GM18951 (cell line): ENCODE measurements at regions not wholly inside any gene's neighbourhood (a gene's known extent, or its start where the extent isn't known, plus 50 kb on each side); places are given as distances from the start of the nearest gene placed in this dataset.

ENCODE experiments used
- POLR2A ChIP-seq: IDR thresholded peaks from 4 replicates; pipeline ENCODE4 v1.6.1; 2011; ENCODE audit warnings: mild to moderate bottlenecking; ENCODE audit not compliant: insufficient read length, insufficient read depth; ENCODE audit errors: extremely low read depth
- in situ Hi-C: fragments of 300-500 bp; cut with MboI; formaldehyde crosslinking; loops from one replicate; pipeline ENCODE4 v1.12.0; 2022; ENCODE audit warnings: low sequenced_read_pairs, mixed read lengths, inconsistent platforms; ENCODE audit not compliant: unreplicated experiment

DNA sequence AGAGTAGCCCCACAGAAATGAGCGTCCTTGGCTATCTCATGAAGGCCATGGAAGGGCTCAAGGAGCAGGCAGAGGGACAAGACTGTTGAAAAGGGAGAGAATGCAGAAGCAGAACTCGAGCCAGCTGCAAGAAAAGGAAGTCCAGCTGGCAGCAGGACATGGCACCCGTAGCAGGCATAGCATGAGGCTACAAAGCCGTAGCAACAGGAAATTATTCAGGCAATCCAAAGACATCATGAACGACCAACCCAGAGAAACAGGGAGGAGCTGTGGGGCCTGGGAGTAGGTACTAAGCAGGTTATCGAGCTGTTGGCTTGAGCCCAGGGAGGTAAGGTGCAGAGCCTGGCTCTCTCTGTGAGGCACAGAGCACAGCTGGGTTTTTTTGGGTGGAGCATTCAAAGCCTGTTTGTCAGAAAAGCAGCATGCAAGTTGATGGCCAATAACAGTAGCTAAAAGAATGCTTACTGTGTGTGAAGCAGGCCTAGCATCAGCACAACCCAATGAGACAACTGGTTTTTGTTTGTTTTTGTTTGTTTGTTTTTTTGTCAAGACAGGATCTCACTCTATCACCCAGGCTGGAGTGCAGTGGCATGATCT lies 144.0 kb upstream of the SMAD3 start:
- in situ Hi-C loops = no loop called here
- TF ChIP-seq POLR2A = no peak

DNA sequence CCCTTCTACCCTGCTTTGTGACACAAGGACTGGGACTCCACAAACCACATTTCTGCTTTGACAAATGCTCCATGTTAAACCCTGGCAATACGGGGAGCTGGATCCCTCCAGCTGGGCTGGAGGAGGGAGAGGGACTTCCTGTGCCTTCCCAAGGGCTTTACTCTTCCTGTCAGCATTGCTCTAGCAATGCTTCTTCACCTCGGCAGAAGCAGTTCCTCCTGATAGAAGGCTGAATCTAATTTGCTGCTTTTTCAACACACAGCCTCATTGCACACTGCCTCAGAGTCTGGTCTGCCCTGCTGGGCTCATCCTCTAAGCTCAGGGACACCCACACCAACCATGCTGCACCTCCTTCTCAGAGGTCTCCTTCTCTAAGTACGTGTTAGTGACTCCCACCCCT lies 142.8 kb upstream of the SMAD3 start:
- in situ Hi-C loops = no loop called here
- TF ChIP-seq POLR2A = no peak

DNA sequence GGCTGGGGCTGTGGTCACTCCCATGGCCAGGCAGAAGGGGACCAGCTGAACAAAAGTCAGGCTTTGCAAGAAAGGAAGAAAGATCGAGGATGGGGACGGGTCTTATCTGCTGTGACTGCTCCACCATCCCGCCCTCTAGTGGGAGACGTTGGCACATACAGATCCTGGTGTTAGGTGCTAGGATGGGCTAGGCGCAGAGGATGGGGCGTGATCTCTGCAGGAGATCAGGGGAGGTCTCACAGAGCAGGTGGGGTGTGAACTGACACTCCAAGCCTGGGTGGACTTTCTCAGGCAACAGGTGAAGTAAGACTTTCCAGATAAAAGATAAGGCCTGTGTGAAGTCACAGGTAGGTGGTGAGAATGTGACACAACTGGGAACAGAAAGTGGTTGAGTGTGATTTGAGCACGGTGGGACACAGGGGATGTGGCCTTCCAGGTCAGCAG lies 141.9 kb upstream of the SMAD3 start:
- no peak for TF ChIP-seq POLR2A
- in situ Hi-C loops = no loop called here

DNA sequence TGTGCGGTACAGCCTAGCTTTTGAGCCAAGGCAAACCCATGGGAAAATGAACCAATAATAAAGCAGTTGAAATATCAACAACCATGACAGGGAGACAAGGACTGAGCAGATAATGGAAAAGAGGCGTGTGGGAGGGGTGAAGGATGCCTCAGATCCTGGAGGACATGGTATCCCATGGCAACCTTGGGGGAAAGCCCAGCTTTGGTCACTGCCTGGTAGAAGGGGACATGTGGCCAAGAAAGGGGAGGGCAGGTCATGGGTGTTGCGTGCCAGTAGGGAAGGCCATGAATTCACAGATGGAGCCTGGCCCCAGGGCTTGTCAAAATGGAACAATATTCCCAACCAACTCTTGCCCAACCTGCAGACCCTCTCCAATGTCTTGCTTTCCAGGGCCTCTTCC lies 140.5 kb upstream of the SMAD3 start:
- in situ Hi-C loops = no loop called here
- no peak for TF ChIP-seq POLR2A

DNA sequence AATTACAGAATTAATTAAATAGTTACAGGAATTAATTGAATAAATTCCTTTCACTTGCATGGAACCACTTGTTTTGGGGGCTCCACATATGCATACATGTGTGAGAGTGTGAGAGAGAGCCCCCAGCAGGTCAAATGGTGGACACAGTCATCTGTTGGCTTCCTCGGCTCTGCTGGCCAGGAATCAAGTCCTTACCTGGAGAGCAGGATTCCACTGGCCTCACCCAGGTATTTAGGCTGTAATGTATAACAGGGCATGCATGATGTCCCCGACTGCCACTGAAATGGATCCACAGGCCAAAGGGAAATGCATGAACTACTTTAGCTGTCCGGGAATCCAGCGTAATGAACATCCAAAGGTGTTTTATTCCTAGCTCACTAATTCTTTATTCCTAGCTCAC lies 139.7 kb upstream of the SMAD3 start:
- no peak for TF ChIP-seq POLR2A
- in situ Hi-C loops = no loop called here

DNA sequence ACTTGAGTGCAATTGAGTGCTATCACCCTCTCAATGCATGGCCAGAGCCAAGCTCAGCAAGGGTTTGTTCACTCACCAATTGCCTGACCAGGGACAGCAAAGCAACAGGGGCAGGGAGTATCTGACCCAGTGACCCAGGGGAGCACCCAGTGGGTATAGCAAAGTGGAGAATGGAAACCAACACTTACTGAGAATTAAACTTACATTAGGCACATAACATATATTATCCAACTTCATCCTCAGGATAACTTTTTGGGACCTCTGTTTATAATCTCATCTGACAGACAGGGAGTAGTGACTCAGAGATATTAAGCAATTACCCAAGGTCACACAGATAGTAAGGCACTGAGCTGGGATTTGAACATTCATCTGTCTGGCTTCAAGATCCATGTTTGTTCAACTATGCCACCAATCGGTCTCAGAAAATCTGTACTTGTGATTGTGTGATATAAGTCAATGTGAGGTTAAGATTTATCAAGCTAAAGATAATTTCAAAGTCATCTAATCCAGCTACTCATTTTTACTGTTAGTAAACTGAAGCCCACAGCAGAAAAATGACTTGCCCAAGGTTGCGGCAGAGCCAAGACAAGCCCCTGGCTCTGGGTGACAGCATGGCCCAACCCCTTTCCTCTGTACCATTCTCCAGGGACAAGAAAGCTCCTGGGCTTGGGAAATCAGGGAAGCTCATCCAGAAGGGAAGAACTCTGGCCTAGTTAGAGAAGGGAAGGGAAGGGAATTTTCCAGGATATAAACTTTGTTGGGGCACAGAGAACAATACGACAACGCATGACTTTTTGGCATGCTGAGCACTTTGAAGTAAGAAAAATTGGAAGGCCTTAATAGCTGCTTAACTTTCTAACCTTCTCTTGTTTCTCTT lies 138.0 kb upstream of the SMAD3 start:
- in situ Hi-C loops = no loop called here

DNA sequence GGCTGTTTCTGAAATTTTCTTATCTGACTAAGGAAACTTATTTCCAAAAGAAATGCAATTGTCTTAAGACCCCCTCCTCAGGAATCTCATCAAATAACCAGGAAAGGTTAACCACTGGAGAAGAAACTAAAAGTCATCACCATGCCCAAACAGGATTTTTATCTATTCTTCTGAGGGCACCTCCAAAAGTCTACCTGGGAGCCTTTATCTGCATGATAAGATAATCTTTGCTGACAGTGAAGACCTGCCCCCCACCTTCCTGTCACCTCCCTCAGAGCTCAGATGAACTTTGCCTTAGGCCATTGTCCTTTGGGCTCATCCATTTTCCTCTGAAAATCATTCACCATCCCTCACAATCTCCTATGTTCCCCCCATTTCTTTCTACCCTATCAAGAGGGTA lies 137.3 kb upstream of the SMAD3 start:
- no peak for TF ChIP-seq POLR2A
- in situ Hi-C loops = no loop called here

More for the DNA sequence above, 138.0 kb upstream of the SMAD3 start:
- no peak for TF ChIP-seq POLR2A

DNA sequence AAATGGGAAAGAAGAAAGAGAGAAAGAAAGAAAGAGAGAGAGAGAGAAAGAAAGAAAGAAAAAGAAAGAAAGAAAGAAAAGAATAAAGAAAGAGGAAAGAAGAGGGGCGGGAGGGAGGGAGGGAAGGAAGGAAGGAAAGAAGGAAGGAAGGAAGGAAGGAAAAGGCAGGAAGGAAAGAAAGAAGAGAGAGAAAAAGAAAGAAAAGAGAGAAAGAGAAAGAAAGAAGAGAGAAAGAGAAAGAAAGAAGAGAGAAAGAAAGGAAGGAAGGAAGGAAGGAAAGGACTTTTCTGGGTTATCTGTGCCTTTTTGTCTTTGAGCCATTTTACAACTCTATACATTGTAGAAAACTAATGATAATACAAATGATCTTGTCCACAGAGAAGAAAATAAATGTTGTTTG lies 136.6 kb upstream of the SMAD3 start:
- in situ Hi-C loops = no loop called here
- TF ChIP-seq POLR2A = no peak

DNA sequence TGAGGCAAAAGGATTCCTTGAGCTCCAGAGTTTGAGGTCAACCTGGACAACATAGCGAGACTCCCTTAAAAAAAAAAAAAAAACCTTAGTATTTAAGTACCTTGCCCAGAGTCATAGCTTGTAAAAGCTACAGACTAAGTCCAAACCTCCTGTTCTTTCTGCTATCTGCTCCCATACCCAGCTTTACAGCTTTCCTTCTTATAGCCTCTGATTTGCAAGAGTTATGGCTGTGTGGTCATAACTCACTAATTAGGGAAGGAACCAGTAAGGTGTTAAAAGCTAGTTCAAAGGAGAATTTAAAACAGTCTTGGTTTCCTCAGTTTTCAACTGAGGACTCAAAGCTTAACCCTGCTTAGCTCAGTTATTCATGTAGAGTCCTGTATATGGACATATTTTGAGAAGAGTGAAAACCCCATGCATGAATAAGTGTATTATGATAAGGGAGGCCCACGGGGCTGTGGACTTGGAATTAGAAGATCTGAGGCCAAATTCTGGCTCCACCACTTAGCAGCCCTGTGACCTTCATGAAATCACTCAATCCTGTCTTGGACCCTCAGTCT lies 135.5 kb upstream of the SMAD3 start:
- TF ChIP-seq POLR2A = no peak
- in situ Hi-C loops = no loop called here

DNA sequence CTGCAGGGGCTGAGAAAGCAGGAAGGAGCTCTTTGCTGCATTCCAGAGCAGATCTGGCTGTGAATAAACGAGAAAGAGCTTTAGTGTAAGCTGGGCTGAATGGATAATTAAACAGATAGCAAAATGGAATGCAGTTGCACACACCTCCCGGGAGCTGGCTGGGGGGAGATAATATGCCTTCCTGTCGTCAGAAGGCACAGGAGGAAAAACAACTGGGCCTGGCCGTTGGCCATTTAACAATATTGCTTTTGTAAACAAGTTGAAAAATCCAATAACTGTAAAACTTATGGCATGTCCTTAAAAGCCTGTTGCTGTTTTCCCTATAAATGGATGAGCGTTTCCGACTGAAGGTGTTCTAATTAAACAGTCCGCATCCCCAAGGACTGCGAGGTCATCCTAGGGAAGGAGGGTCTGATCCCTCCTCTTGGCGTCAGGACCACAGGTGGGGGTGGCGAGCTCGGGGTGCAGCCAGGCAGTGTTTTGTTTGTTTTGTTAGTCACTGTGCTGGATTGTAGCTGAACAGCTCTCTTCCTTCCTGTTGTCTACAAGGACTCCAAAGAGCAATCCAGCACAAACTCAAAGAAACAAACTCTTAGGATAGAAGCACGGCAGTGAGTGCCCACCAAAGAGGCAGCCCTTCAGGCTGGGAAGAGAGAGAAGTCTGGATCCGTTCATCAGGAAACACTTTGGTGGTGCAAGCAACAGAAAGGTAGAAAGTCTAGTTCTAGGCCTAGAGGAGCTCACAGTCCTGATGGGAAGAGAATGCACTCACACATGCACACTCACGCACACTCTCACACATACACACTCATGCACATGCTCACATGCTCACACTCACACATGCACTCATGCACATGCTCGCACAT lies 133.4 kb upstream of the SMAD3 start:
- in situ Hi-C loops = no loop called here
- TF ChIP-seq POLR2A = no peak

DNA sequence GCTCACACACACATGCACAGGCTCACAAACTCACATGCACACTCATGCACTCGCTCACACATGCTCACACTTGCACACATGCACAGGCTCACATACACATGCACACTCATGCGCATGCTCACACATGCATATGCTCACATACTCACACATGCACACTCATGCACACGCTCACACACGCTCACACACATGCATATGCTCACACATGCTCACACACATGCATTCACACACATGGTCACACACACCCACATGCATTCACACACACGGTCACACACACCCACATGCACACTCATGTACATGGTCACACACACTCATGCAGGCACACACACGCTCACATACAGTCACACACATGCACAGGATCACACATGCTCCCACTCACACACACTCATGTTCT lies 132.8 kb upstream of the SMAD3 start:
- in situ Hi-C loops = no loop called here
- TF ChIP-seq POLR2A = no peak

DNA sequence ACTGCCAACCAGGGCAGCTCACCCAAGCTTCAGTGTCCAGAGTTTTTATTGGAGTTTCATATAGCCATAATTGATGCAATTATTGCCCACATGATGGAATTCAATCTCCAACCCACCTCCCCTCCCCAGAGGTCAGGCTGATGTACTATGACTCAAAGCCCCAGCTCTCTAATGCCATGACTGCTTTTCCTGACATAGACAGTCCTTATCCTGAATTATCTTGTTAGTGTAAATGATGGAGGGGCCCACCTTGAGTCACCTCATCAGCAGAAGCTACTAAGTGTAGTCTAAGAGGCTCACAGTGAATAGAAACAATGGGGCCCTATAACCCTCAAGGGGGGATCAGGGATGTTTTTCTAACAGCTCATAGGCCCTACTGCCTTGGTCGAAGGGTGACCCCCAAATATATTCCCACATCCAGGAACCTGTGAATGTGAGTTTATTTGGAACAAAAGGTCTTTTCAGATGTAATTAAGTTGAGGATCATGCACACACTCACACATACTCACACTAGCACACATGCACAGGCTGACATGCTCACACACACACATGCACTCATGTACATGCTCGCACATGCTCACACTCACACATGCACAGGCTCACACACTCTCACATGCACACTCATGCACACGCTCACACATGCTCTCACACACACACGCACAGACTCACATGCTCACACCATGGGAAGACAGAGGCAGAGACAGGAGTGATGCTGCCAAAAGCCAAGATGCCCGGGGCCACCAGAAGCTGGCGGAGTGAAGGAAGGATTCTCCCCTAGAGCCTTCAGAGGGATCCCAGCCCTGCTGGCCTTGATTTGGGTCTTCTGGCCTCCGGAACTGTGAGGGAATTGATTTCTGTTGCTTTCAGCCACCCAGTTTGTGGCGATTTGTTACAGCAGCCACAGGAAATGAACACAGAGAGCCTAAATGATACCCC lies 131.2 kb upstream of the SMAD3 start:
- in situ Hi-C loops = no loop called here
- no peak for TF ChIP-seq POLR2A
